ENCODE measurements at regions not wholly inside any gene's neighbourhood (a gene's known extent, or its start where the extent isn't known, plus 50 kb on each side); places are given as distances from the start of the nearest gene placed in this dataset. TPM values are rescaled to one million over a fixed set of nuclear protein-coding genes. Genes with fewer than 3 reads are reported as not detected.

DNA sequence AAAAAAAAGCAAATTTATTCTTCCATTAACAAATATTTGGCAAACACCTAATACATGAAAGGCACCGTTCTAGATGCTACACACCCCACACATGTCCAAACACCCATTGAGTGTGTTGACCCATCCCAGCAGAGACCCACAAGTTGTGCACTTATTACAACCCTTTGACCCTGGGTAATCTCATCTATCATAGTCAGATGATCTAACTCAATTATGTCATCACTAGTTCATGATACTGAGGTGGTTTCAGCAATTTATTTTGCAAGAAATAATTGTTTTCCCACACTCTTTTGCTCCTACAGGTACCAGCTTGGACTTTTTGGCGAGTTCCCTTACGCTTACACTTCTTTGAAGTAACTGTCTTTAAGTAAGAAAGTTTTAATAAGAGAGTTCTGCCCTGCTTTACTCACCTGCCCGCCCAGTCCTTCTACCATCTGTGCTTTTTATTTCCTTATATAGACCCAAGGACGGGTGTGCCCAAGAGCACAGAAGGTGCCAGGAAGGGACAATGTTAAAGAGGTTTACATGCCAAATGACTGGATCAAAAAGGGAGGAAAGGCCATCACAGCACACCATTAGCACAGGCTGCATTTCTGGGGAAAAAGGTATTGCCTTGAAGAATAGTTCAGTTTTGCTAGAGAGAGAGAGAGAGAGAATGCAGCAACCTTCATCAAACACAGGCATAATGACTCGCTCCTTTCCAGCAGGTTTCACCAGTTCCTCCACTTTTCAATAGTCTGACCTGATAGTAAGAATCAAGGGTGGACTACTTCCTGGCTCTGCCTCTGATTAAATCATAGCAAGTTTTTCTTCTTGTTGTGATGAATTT lies 54.5 kb upstream of the ATP11B start:
- CTCF ChIA-PET, result no interaction called here
- Histone ChIP-seq H3K4me3 (ENCODE audit: low read depth, low read length) (no peak overlapping the region), H3K27ac (ENCODE audit: low read depth, low read length) (no peak overlapping the region), H3K27me3 (ENCODE audit: control insufficient read depth, insufficient read depth, low read length) (peaks cover 3% of the 10 kb centered on the region), H3K9me3 (ENCODE audit: control insufficient read depth, insufficient read depth, low read length) (no peaks in the 10 kb centered on the region)
- TF ChIP-seq, protein P1, sequence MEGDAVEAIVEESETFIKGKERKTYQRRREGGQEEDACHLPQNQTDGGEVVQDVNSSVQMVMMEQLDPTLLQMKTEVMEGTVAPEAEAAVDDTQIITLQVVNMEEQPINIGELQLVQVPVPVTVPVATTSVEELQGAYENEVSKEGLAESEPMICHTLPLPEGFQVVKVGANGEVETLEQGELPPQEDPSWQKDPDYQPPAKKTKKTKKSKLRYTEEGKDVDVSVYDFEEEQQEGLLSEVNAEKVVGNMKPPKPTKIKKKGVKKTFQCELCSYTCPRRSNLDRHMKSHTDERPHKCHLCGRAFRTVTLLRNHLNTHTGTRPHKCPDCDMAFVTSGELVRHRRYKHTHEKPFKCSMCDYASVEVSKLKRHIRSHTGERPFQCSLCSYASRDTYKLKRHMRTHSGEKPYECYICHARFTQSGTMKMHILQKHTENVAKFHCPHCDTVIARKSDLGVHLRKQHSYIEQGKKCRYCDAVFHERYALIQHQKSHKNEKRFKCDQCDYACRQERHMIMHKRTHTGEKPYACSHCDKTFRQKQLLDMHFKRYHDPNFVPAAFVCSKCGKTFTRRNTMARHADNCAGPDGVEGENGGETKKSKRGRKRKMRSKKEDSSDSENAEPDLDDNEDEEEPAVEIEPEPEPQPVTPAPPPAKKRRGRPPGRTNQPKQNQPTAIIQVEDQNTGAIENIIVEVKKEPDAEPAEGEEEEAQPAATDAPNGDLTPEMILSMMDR (IDR thresholded peaks at IDR 0.05; ENCODE audit: low read depth, low read length), result no peak
- POLR2A ChIA-PET, result interaction anchor here (0.6 kb wide), 1 partner anchor 1251 kb away, joined by 5 read pairs; no protein-coding TSS in a partner anchor
- no peak for DNase-seq (ENCODE audit: low read depth, low spot score)

DNA sequence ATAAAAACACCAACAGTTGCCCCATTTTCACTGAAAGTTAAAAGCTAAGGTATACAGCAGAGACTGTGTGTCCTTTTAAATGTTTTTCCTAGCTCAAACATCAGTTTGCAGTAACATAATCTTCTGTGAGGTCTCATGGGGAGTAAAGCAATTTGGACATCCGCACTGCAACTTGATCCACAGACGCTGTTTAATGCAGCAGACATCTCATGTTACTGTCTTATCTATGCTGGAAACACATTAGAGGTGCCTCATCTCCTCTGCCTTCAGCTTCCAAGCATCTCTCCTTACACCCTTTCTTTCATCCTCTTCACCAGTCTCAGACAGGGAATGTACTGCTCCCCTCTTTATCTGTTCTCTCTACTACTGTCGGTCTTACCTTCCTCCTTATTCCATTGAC lies 53.7 kb upstream of the ATP11B start:
- peaks cover 3% of the 10 kb centered on the region for H3K27me3 ChIP-seq (ENCODE audit: control insufficient read depth, insufficient read depth, low read length)
- no peaks in the 10 kb centered on the region for H3K9me3 ChIP-seq (ENCODE audit: control insufficient read depth, insufficient read depth, low read length)
- TF ChIP-seq, protein P1 (IDR thresholded peaks at IDR 0.05; ENCODE audit: low read depth, low read length), result no peak
- no peak overlapping the region for H3K4me3 ChIP-seq (ENCODE audit: low read depth, low read length)
- CTCF ChIA-PET, result no interaction called here
- DNase-seq (ENCODE audit: low read depth, low spot score), result peak; percentile 23
- POLR2A ChIA-PET, result interaction anchor here (0.6 kb wide), 1 partner anchor 1252 kb away, joined by 5 read pairs; no protein-coding TSS in a partner anchor
- H3K27ac ChIP-seq (ENCODE audit: low read depth, low read length), result no peak overlapping the region

DNA sequence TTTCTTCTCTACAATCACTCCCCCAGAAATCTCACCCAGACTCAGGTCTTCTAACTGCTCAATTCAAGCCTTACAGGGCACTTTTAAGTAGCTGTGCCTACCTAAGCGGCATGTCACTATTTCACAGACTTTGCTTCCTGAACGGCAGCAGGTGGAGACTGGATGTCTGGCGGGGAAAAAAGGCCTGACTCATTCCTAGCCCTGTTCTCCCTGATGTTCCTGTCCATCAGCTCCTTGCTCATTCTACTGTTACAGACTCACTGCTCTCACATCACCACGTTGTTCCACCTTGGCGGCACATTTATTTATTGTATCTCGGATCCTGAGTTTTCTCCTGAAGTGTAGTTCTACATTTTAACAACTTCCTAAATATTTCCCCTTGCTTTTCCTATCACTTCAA lies 52.6 kb upstream of the ATP11B start:
- TF ChIP-seq, protein P1 (IDR thresholded peaks at IDR 0.05; ENCODE audit: low read depth, low read length), result no peak
- Histone ChIP-seq H3K27ac (ENCODE audit: low read depth, low read length) (no peak overlapping the region), H3K4me3 (ENCODE audit: low read depth, low read length) (no peak overlapping the region), H3K27me3 (ENCODE audit: control insufficient read depth, insufficient read depth, low read length) (peaks cover 3% of the 10 kb centered on the region), H3K9me3 (ENCODE audit: control insufficient read depth, insufficient read depth, low read length) (no peaks in the 10 kb centered on the region)
- POLR2A ChIA-PET, result no interaction called here
- CTCF ChIA-PET, result interaction anchor here (0.9 kb wide), 1 partner anchor 30 kb away, joined by 3 read pairs; no protein-coding TSS in a partner anchor
- no peak for DNase-seq (ENCODE audit: low read depth, low spot score)

DNA sequence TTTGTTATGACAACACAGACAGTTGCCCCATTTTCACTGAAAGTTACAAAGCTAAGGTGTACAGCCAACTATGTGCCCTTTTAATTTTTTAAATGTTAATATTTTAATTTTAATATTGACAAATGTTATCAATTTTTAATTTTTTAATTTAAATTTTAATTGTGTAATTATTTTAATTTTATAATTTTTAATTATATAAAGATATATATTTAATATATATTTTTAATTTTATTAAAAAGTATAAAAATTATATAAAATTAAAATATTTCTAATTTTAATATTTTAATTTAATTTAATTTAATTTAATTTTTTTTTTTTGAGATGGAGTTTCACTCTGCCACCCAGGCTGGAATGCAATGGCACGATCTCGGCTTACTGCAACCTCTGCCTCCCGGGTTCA lies 52.1 kb upstream of the ATP11B start:
- POLR2A ChIA-PET, result no interaction called here
- CTCF ChIA-PET, result no interaction called here

More for the DNA sequence above, 52.1 kb upstream of the ATP11B start:
- Histone ChIP-seq H3K4me3 (ENCODE audit: low read depth, low read length) (no peak overlapping the region), H3K27me3 (ENCODE audit: control insufficient read depth, insufficient read depth, low read length) (peaks cover 3% of the 10 kb centered on the region), H3K9me3 (ENCODE audit: control insufficient read depth, insufficient read depth, low read length) (no peaks in the 10 kb centered on the region), H3K27ac (ENCODE audit: low read depth, low read length) (no peak overlapping the region)
- TF ChIP-seq, protein P1 (IDR thresholded peaks at IDR 0.05; ENCODE audit: low read depth, low read length), result no peak
- no peak for DNase-seq (ENCODE audit: low read depth, low spot score)

Small RNA genes in the stretch of these regions (small RNA-seq; reads per million reads assigned to genes)
- not detected for gene RN7SKP265 (ENCODE audit: insufficient read length, low read depth)
